ENCODE measurements at regions not wholly inside any gene's neighbourhood (a gene's known extent, or its start where the extent isn't known, plus 50 kb on each side); places are given as distances from the start of the nearest gene placed in this dataset.

DNA sequence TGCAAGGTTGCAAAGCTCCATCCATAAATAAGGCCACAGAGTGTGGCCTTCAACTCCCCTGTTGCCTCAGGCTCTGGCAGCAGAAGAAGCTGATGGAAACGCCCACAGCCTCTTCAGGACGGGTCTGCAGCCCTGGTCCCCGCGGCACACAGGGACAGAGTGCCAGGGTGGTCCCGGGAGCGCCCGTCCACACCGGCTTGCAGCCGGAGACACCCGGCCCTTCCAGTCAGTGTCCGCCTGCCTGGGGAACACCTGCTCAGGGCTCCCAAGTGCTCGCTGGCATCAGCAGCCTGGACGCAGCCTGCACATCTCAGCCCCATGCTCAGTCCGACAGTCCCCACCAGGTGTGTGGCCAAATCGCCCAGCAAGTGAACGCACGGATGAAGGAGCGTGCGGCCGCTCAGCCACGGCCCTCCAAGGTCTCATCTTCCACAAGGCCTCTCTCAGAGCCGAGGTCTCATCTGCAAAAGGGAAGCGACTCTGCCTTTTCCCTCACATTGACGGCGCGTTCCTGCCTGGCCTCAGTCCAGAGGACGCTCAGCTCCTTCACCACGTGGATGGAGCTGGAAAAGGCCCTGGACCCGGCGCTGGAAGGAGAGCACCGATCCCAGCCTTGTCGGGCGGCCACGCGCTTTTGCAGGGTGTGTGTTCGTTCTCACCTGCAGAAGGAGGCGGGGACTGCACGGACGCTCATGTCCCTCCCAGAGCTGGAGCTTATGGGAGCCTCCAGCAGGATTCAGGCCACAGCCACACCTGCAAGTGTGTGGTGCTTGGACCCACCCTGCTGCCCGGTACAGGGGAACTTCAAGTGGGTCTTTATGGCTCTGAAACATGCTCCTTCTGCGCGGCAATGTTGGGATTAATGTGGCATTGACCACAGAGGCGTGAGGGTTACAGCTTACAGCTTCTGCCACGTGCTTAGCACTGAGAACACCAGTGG lies 180.4 kb downstream of the DLL1 start:
- no peak for DNase-seq

DNA sequence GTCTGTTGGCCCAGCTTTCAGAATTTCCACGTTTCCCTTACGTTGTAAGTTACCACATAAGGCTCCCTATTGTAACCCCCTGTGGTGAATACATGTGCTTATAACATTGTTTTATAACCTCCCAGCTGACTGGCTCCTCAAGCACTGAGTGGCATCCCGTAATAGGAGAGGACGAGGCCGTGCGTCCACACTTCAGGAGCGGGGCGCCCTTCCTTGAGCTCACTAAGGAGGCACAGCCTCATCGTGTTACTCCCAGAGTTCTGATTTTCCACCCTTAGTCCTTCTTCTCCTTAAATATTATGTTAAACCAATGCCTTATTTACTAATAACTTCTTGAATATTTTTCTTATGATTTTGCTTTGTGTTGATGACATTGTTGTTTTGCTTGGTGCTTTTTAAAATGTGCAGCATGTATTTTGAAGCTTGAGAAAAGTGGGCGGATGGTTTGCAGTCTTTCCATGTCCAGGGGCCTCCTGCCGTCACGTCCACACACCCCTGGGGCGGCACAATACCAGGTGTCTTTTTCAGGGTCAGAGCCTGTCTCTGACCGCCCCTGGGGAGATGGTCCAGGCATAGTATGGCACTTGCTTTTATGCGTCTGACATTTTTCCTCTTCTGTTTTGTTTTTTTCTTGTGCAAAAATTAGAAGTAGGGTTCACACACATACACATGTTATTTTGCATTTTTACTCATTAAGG lies 181.8 kb downstream of the DLL1 start:
- no peak for DNase-seq

DNA sequence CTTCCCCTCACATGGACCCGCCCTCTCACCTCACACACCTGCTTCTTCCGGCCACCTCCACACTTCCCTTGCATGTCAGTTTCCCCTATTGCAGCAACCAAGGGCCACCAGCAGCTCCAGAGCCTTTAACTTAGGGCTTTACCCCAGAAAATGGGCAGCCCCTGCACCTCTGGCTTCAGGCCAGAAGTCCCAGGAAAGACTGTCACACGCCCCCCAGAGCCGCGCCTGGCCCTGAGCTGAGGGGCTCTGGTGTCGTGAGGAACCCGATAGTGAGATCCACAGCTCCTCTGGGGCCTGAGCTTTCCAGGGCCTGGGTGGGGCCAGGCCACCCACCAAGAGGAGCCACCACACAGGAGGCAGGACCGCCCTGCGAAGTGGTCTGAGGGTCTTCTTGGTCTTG lies 182.4 kb downstream of the DLL1 start:
- DNase-seq: no peak

DNA sequence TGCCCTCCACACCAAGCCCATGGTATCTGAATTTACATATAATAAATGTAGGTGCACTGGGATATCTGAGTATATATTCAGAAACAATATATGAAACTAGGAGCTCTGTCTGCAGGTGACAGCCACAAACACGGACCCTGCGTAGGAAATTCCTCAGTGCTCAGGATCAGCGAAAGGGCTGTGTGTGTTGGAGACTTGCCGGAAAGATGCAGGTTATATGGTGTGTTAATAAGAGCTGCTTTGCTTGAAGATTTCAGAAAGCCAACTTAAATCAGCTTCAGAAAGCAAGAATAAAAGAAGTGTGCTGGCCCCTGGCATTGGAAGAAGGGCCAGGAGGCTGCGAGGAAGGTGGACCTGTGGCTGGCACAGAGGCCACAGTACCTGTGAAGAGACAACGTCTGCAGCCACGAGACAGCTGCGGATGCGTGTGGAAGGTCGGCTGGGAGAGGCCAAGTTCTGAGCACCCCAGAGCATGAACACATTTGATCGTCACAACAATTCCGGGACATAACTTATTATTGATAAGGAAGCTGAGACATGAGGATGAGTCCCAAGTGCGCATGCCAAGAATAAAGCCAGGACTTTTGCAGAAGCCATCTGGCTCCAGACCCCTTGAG lies 183.2 kb downstream of the DLL1 start:
- DNase-seq: no peak

DNA sequence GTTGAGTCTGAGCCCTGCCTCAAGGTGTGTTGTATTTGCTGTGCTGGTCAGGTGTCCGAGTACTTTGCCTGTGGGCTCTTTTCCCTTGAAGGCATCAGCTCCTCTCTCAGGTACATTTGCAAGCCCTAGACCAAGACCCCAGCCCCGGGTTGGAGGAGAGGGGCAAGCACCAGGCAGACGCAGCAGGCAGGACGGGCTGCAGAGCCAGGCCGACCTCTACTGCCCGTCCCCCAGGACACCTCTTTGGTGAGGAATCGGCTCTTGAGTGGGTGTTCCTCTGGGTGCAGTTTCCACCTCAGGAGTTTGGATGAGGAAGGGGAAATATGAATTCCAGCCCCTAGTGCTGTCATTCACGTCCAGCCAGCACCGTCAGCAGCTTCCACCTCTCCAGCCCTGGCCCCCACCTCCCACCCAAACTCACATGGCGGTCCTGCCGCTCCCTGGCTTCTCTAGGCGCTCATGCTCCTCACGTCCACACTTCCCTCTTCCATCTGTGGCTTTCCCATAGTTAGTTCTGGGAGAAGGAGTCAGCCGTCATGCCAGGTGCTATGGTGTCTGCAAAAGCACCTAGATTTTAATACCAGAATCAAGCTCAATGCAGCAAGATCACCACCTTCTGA lies 183.9 kb downstream of the DLL1 start:
- DNase-seq: no peak

DNA sequence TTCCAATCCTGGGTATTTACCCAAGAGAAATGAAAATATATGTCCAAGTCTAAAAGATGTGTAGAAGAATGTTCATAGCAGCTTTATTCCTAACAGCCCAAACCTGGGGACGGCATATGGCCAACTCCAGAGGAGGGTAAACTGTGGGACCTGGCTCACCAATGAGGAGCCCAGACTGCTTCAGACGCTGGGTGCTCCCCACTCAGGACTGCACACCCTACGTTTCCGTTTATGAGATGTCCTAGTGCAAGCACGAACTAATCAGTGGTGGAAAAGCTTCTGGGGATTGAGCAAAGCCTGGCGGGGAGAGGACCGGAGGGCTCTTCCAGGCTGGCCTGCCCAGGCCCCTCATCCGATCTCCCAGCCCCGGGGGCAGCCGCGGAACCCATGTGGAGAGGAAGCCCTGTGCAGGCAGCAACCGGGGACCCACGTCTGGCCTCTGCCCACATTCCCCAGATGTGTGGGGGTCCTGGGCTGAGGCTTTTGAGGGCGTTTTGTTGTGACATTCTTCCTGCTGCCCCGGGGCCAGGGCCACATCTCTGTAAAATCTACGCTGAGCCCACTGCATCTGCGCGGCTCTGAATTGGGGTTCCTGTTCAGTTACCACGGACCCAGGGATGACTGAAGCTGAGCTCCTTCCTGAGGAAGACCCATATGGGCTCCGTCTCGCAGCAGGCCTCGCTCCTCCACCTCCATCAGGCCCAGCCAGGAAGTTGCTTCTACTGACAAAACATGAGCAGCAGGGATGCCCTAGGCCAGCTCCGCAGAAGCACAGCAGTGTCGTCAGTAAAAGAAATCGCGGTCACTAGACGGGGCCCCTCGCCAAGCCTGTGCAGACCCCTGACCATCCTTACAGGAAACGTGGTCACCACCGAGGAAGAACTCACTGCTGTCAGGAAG lies 188.0 kb downstream of the DLL1 start:
- no peak for DNase-seq

DNA sequence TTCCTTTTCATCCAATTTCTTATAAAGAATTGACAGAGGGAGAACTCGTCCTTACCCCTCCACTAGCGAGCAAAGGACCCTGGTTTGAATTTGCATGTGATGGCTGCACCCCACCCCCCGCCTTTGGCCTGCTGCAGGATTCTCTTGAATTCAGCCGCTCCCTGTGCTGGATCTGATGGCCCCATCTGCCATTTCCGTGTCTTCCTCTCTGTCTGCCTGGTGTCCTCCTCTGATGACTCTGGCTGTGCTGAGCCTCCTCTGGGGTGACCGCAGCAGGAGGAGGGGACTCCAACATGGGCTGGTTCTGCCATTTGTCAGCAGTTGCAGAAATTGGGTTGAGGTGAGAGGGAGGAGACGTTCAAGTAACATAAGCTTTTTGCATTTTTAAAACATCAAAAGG lies 188.8 kb downstream of the DLL1 start:
- no peak for DNase-seq

DNA sequence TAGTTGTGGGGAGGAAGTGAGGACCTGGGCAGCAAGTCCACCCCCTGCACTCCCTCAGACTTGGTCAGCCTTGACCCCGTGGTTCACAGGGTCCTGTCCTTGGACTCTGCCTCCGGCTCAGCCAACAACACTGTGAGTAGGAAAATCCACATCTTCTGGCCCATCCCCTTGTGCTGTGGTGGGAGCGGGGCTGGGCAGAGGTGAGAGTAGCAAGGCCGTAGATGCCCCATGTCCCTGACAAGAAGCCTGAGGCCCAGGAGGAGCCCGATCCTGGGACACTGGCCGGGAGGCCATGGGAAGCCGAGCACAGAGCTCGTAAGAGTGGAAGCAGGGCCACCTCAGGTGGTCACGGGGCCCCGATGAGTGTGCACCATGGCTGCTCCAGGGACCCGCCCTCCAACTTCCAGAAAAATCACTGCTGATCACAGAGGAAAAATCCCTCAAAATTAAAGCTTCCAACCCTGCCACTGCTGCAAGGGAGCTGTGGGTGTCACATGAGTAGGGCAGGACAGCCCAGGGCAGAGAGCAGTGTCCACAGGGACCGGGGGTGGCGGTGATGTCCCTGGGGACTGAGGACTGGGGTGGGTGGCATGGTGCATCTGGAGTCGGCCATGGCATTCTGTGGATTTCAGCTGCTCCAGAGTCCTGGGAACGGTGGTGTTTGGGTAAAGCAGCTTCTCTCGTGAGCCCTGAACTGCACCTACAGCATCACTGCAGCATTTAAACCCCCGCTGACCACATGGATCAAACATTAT lies 189.4 kb downstream of the DLL1 start:
- no peak for DNase-seq

DNA sequence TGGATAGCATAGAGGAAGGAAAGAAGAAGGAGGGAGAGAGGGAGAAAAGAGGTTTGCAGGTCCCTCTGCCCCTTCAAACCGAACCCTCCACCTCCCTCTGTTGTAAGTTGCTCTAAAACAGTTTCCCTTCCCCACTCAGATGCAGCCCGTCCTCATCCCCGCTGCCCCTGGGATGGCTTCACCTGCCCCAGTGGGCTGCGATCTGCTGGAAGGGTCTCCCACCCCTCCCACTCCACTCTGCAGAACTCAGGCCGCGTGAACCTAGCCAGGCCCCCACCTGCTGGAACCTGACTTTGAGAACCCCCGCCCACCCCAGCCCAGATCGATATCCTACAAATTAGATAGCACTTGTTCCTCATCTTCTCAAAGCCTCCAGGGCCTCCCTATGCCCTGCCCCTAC lies 190.8 kb downstream of the DLL1 start:
- DNase-seq: no peak

DNA sequence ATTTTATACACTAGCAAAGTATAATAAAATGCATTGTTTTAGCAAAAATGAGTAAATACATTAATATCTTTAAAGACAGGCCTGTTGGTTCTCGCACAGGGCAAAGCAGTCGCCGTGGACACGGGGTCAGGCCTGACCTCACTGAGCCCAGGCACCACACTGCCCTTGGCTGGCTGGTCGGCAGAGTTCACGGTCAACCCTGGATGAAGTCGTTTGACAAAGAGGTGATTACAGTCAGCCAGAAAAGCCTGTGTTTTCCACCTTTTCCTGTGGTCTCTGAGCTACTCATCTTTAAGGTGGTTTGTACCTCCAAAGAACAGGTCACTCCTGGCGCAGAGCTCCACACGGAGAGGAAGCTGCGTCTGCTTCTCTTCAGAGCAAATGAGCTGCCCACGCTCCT lies 191.5 kb downstream of the DLL1 start:
- no peak for DNase-seq

DNA sequence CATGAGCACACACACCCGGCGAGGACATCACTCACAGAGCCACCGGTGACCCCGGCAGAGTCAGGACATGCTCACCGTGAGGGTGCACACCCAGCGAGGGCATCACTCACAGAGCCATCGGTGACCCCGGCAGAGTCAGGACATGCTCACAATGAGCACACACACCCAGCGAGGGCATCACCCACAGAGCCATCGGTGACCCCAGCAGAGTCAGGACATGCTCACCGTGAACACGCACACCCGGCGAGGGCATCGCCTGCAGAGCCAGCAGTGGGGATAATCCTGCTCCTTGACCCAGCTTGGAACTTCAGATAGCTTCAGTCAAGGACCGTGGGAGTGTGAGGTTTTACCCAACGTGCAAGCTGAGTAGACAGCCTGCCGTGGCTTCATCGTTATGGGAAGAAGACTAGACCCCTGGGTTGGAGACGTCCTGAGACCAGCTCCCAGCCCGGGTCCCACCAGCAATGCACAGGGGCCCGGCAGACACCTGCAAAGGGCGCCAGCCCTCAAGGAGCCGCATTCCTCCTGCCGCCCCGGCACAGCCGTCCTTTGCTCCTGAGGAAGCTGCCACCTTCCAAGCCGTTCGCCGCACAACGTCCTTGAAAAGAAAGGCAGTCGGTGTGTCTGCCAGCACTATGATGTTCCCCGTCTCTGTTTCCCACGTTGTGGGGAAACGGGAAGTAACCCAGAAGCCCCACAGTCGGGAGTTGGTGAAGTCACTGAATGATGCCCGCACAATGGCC lies 192.3 kb downstream of the DLL1 start:
- DNase-seq: no peak

DNA sequence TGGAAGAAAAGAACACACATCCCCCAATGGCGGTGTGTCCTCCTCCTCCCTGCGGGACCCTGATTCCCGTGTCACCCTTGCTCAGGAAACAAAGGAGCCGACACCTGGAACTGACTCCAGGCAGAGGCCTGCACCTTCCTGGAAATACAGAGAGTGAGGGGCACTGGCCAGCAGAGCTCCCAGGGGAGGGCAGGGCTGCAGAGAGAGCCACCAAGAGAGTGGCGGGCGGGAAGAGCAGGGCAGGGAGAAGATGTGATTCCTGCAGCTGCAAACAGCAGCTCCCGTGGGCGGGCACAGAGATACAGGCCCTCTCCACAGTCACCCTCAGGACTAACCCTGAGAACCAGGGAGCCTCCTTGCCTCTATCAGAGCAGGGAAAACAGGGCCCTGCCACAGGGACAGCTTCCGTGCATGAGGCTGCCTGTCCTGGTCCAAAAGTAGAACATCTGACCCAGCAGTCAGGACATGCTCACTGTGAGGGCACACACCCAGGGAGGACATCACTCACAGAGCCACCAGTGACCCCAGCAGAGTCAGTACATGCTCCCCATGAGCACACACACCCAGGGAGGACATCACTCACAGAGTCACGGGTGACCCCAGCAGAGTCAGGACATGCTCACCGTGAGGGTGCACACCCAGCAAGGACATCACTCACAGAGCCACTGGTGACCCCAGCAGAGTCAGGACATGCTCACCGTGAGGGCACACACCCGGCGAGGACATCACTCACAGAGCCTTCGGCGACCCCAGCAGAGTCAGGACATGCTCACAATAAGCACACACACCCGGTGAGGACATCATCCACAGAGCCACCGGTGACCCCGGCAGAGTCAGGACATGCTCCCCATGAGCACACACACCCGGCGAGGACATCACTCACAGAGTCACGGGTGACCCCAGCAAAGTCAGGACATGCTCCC lies 193.1 kb downstream of the DLL1 start:
- DNase-seq: no peak

DNA sequence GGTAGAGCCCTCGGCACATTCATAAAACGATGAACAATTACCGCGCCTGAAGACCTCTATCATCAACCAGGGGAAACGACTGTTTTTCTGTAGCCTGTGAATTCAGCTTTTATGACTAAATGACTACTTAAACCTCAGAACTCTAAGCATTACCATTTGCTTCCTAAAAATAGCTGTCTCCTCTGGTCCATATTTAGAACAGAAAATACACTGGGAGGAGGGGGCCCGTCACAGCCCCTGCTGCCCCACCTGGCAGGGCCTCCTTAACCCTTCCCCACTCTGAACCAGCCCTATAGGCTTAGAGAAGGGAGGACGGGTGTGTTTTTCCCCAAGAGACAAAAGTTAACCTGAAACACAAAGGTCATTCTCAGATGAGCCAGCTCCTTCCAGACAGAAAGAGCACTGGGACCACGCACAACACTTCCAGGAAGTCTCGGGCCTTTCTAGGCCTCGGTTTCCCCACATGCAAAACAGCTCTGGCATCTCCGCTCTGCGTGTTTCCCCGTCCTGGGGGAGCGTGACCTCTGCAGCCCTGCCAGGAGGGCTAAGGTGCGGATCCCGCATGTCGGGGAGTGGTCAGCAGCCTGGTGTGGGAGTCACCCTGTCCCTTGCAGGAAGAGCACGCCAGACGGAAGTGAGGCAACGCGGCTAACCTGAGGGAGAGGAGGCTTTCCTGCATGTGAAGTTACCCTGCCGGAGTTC lies 193.9 kb downstream of the DLL1 start:
- DNase-seq: no peak

DNA sequence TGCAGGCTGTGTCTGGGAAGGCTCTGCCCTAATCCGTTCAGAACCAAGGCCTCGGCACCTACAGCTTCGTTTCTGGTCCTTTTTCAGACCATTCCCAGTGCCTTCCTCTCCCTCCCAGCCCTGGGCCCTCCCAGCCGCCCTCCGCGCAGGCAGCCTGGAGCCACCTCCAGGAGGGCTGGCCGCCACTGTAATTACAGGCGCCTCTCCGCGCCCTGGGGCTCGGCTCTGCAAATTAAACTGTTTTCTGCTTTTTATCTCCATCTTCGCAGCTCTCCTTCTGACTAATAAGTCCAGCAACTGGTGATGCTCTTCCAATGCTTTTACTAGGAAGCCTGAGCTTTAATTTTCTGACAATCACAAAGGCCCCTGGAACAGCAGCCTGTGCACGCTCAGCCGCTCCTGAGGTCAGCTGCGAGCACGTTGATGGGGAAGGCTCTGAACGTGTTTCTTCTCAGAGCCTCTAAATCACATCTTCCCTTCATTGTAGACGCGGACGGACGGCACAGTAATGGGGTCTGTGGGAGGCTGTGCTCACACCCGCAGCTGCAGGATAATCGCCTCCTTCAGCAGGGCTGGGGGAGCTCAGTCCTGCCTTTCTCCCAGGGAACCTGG lies 194.6 kb downstream of the DLL1 start:
- DNase-seq: peak; percentile 76

DNA sequence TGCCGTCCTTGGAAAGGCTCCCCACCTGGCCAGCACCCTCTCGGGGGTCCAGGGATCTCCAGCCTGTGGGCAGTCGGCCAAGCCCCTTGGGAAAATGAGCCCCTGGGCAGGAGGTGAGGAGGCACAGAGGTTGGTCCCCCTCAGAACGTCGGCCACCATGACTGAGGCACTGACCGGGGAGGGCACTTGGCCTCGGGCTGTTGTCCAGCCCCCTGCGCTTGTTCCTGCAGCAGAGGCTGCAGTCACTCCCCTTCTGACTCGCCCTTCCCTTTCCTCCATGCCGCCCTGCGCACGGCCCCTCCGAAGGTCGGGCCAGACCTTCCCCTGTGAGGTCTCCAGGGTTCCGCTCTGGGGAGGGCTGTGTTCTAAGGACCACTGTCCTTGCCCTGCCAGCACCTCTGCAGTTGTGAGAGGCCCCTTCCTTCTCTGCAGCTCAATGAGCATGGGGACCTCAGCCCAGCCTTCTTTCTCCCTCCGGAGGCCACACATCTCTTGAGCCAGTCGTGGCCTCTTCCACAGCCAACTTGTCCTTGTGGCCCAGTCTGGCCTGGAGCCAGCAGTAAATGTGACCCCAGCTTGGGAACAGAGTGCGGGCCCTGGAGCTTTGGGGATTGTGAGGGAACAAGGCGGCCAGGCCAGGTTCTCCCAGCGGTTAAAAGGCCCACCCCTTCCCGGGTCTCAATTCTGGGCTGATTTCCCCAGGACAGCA lies 195.5 kb downstream of the DLL1 start:
- no peak for DNase-seq

DNA sequence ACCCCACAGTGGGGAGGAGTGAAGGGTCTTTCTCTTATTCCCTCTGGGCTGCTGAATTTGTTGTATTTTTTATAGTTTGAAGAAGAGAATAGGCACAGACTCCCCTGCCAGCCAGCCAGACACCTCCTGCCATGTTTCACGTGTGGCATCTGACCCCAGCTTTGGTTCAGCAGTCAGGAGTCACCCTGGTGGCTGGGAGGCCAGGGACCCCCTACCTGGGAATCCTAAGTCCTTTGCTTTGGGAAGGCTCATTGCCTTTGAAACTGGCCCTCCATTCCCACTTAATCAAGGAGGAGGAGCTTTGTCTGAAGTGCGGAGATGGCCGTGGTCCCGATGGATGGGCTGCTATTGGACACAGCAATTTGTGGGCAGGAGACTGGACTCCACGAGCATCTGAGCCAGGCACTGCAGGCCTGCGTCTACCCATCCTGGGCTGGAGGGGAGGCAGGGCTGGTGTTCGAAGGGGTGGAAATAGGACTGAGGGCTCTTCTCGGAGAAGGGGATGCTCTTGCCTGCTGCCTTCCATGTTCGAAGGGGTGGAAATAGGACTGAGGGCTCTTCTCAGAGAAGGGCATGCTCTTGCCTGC lies 196.1 kb downstream of the DLL1 start:
- no peak for DNase-seq

All from eye (tissue), 1 donor.